ENCODE measurements at regions not wholly inside any gene's neighbourhood (a gene's known extent, or its start where the extent isn't known, plus 50 kb on each side); places are given as distances from the start of the nearest gene placed in this dataset.

DNA sequence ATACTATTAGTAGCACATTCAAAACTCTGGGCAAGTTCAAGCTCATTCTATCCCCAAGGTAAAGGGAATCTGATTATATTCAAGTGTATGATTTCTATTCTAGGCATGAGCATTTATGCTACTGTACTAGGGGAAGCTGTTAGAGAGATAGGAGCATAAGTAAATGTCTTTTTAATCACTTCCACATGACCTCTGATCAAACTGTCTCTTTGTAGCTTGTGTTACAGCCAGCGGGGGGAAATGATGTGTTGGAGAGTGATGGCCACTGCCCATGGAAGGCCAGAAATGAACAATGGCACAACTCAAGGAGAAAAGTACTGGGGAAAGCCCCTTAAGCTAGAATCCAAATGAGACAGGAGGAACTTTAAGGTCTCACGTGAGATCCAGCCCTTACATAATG is 894.9 kb upstream of the CDH2 start:
- ChIA-PET POLR2A (no interaction called here), CTCF (interaction anchor here (0.8 kb wide), 1 partner anchor 183 kb away, joined by 3 read pairs; no protein-coding TSS in a partner anchor), SMC1A (ENCODE audit: uncharacterized antibody, unreplicated experiment) (no interaction called here), RAD21 (ENCODE audit: unreplicated experiment) (no interaction called here)
- Histone ChIP-seq H3K9me3 (replicated peaks; ENCODE audit: control insufficient read depth, insufficient read depth, low read length) (no peaks in the 10 kb centered on the region), H3K4me2 (ENCODE audit: control insufficient read depth, insufficient read depth) (no peak overlapping the region), H3K27me3 (replicated peaks in 1 of 2; ENCODE audit: control insufficient read depth in 2 of 2, insufficient read depth in 2 of 2, low read length in 1 of 2) (no peaks in the 10 kb centered on the region), H3K9ac (ENCODE audit: control insufficient read depth, insufficient read depth, low read length) (no peak overlapping the region), H3K4me1 (ENCODE audit: control insufficient read depth, insufficient read depth, low read length) (no peaks in the 10 kb centered on the region), H3K36me3 (ENCODE audit: control insufficient read depth in 2 of 2, insufficient read depth in 2 of 2, low read length in 1 of 2) (no peaks in the 10 kb centered on the region), H2AFZ (ENCODE audit: control insufficient read depth, low read depth, low read length) (no peak overlapping the region), H3K27ac (ENCODE audit: control insufficient read depth, insufficient read depth) (no peak overlapping the region), H4K20me1 (ENCODE audit: control insufficient read depth, insufficient read depth) (no peaks in the 10 kb centered on the region), H3K79me2 (ENCODE audit: control insufficient read depth, insufficient read depth, low read length) (no peaks in the 10 kb centered on the region), H3K4me3 (no peak overlapping the region)
- no TSS peak for BruUV-seq (replicated peaks)
- ATAC-seq = no peak
- in situ Hi-C loops (cut with MboI) = no loop called here
- 3% methylated on average over 2 of the region's 2 CpGs for WGBS (ENCODE audit: insufficient coverage, insufficient replicate concordance, low lambda C conversion rate, missing lambda C conversion rate)
- DNase-seq (ENCODE audit: low read depth, low spot score) = no peak
- TF ChIP-seq ZNF207 (IDR thresholded peaks at IDR 0.05; ENCODE audit: borderline replicate concordance) (no peak), GABPA (IDR thresholded peaks at IDR 0.05; ENCODE audit: low read depth) (no peak), TCF12 (IDR thresholded peaks at IDR 0.05; ENCODE audit: low read depth, low read length) (no peak), DPF2 (IDR thresholded peaks at IDR 0.05) (no peak)
- TF ChIP-seq, protein P1, sequence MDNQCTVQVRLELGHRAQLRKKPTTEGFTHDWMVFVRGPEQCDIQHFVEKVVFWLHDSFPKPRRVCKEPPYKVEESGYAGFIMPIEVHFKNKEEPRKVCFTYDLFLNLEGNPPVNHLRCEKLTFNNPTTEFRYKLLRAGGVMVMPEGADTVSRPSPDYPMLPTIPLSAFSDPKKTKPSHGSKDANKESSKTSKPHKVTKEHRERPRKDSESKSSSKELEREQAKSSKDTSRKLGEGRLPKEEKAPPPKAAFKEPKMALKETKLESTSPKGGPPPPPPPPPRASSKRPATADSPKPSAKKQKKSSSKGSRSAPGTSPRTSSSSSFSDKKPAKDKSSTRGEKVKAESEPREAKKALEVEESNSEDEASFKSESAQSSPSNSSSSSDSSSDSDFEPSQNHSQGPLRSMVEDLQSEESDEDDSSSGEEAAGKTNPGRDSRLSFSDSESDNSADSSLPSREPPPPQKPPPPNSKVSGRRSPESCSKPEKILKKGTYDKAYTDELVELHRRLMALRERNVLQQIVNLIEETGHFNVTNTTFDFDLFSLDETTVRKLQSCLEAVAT (IDR thresholded peaks at IDR 0.05) = no peak
- no peak for FAIRE-seq
- intact Hi-C loops (cut with micrococcal nuclease; ENCODE audit: unreplicated experiment) = no loop called here

DNA sequence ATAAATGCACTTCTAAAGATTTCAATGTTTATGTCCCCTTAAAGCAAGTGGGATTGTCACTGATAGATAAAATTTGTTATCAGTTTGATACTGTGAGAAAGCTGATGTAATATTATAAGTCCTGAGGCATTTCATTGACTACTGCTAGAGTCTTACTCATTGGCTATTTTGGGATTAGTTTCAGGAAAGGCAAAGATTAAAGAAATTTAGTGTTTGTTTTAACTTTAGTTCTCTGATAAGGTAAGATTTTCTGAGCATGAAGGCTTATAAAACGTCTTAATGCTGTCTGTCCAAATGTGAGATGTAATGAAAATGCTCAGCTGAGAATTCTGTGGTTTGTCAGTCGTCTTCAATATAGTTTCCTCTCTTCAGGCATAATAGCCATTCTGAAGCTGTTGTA is 886.4 kb upstream of the CDH2 start:
- H3K36me3 ChIP-seq (ENCODE audit: control insufficient read depth in 2 of 2, insufficient read depth in 2 of 2, low read length in 1 of 2) = no peaks in the 10 kb centered on the region
- H2AFZ ChIP-seq (ENCODE audit: control insufficient read depth, low read depth, low read length) = no peak overlapping the region
- ChIA-PET SMC1A (ENCODE audit: uncharacterized antibody, unreplicated experiment) (no interaction called here), POLR2A (no interaction called here), RAD21 (ENCODE audit: unreplicated experiment) (no interaction called here), CTCF (no interaction called here)
- ATAC-seq = no peak
- no peak overlapping the region for H3K4me2 ChIP-seq (ENCODE audit: control insufficient read depth, insufficient read depth)
- in situ Hi-C loops (cut with MboI) (no loop called here), intact Hi-C loops (cut with micrococcal nuclease; ENCODE audit: unreplicated experiment) (no loop called here)
- WGBS (ENCODE audit: insufficient coverage, insufficient replicate concordance, low lambda C conversion rate, missing lambda C conversion rate) = 0% methylated on average over 2 of the region's 2 CpGs
- no peaks in the 10 kb centered on the region for H4K20me1 ChIP-seq (ENCODE audit: control insufficient read depth, insufficient read depth)
- FAIRE-seq = no peak
- H3K9me3 ChIP-seq (replicated peaks; ENCODE audit: control insufficient read depth, insufficient read depth, low read length) = no peaks in the 10 kb centered on the region
- no peak overlapping the region for H3K9ac ChIP-seq (ENCODE audit: control insufficient read depth, insufficient read depth, low read length)
- H3K4me3 ChIP-seq = no peak overlapping the region
- no peaks in the 10 kb centered on the region for H3K4me1 ChIP-seq (ENCODE audit: control insufficient read depth, insufficient read depth, low read length)
- no peaks in the 10 kb centered on the region for H3K27me3 ChIP-seq (replicated peaks in 1 of 2; ENCODE audit: control insufficient read depth in 2 of 2, insufficient read depth in 2 of 2, low read length in 1 of 2)
- BruUV-seq (replicated peaks) = no TSS peak
- H3K79me2 ChIP-seq (ENCODE audit: control insufficient read depth, insufficient read depth, low read length) = no peaks in the 10 kb centered on the region
- no peak for DNase-seq (ENCODE audit: low read depth, low spot score)
- no peak overlapping the region for H3K27ac ChIP-seq (ENCODE audit: control insufficient read depth, insufficient read depth)
- TF ChIP-seq GABPA (IDR thresholded peaks at IDR 0.05; ENCODE audit: low read depth) = no peak
- no peak for TF ChIP-seq CEBPB (IDR thresholded peaks at IDR 0.05; ENCODE audit: borderline replicate concordance in 1 of 2, low read depth in 2 of 2, low read length in 2 of 2)
- TF ChIP-seq, protein P2, sequence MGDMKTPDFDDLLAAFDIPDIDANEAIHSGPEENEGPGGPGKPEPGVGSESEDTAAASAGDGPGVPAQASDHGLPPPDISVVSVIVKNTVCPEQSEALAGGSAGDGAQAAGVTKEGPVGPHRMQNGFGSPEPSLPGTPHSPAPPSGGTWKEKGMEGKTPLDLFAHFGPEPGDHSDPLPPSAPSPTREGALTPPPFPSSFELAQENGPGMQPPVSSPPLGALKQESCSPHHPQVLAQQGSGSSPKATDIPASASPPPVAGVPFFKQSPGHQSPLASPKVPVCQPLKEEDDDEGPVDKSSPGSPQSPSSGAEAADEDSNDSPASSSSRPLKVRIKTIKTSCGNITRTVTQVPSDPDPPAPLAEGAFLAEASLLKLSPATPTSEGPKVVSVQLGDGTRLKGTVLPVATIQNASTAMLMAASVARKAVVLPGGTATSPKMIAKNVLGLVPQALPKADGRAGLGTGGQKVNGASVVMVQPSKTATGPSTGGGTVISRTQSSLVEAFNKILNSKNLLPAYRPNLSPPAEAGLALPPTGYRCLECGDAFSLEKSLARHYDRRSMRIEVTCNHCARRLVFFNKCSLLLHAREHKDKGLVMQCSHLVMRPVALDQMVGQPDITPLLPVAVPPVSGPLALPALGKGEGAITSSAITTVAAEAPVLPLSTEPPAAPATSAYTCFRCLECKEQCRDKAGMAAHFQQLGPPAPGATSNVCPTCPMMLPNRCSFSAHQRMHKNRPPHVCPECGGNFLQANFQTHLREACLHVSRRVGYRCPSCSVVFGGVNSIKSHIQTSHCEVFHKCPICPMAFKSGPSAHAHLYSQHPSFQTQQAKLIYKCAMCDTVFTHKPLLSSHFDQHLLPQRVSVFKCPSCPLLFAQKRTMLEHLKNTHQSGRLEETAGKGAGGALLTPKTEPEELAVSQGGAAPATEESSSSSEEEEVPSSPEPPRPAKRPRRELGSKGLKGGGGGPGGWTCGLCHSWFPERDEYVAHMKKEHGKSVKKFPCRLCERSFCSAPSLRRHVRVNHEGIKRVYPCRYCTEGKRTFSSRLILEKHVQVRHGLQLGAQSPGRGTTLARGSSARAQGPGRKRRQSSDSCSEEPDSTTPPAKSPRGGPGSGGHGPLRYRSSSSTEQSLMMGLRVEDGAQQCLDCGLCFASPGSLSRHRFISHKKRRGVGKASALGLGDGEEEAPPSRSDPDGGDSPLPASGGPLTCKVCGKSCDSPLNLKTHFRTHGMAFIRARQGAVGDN (IDR thresholded peaks at IDR 0.05) = no peak
- TF ChIP-seq, protein P3, sequence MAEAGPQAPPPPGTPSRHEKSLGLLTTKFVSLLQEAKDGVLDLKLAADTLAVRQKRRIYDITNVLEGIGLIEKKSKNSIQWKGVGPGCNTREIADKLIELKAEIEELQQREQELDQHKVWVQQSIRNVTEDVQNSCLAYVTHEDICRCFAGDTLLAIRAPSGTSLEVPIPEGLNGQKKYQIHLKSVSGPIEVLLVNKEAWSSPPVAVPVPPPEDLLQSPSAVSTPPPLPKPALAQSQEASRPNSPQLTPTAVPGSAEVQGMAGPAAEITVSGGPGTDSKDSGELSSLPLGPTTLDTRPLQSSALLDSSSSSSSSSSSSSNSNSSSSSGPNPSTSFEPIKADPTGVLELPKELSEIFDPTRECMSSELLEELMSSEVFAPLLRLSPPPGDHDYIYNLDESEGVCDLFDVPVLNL (IDR thresholded peaks at IDR 0.05; ENCODE audit: low read depth, low read length) = no peak
- no peak for TF ChIP-seq ATF7 (IDR thresholded peaks at IDR 0.05; ENCODE audit: low read depth)
- TF ChIP-seq JUND (IDR thresholded peaks at IDR 0.05; ENCODE audit: low read depth, low read length) = no peak
